ENCODE measurements at regions not wholly inside any gene's neighbourhood (a gene's known extent, or its start where the extent isn't known, plus 50 kb on each side); places are given as distances from the start of the nearest gene placed in this dataset.

GRCh38 chr6:147037881-147038280, 166.3 kb upstream of the STXBP5 start:
- TF ChIP-seq CTCF (IDR thresholded peaks at IDR 0.05), result no peak
- TF ChIP-seq POLR2A (IDR thresholded peaks at IDR 0.05), result no peak
